ENCODE measurements at regions not wholly inside any gene's neighbourhood (a gene's known extent, or its start where the extent isn't known, plus 50 kb on each side); places are given as distances from the start of the nearest gene placed in this dataset.
"Not testable (repeated sequence)": the region's sequence is repeated elsewhere in the genome, so short reads cannot be mapped to it uniquely, and the experiment has no call there.

DNA sequence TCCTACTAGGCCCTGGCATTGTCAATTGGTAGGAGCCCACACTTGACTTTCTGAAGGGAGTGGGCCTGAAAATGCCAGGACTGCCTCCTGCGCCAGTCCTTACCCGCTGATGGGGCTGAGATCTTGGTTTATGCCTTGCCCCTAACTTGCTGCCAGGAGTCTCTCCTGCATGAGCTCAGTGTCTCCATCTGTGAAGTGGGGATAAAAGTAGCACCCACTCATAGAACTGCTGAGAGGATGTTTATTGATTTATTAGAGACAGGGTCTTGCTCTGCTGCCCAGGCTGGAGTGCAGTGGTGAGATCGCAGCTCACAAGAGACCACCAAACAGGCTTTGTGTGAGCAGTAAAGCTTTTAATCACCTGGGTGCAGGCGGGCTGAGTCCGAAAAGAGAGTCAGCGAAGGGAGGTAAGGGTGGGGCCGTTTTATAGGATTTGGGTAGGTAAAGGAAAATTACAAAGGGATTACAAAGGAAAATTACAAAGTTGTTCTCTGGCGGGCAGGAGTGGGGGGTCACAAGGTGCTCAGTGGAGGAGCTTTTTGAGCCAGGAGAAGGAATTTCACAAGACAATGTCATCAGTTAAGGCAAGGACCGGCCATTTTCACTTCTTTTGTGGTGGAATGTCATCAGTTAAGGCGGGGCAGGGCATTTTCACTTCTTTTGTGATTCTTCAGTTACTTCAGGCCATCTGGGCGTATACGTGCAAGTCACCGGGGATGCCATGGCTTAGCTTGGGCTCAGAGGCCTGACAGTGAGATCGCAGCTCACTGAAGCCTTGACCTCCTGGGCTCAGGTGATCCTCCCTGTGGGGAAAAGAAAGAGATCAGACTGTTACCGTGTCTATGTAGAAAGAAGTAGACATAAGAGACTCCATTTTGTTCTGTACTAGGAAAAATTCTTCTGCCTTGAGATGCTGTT is 93.7 kb downstream of the LSM3 start:
- DNase-seq (ENCODE audit: low spot score); ATAC-seq: not testable (repeated sequence)
- intact Hi-C loops (cut with DNase I), result loop anchor here (1.0 kb wide), 1 partner anchor 41 kb away; no protein-coding TSS in a partner anchor

DNA sequence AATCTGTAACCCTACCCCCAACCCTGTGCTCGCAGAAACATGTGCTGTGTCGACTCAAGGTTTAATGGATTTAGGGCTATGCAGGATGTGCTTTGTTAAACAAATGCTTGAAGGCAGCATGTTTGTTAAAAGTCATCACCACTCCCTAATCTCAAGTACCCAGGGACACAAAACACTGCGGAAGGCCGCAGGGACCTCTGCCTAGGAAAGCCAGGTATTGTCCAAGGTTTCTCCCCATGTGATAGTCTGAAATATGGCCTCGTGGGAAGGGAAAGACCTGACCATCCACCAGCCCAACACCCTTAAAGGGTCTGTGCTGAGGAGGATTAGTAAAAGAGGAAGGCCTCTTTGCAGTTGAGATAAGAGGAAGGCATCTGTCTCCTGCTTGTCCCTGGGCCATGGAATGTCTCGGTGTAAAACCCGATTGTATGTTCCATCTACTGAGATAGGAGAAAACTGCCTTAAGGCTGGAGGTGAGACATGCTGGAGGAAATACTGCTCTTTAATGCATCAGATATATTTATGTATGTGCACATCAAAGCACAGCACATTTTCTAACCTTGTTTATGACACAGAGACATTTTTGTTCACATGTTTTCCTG is 94.4 kb downstream of the LSM3 start:
- intact Hi-C loops (cut with DNase I), result loop anchor here (1.0 kb wide), 1 partner anchor 42 kb away; no protein-coding TSS in a partner anchor
- DNase-seq (ENCODE audit: low spot score); ATAC-seq: not testable (repeated sequence)

DNA sequence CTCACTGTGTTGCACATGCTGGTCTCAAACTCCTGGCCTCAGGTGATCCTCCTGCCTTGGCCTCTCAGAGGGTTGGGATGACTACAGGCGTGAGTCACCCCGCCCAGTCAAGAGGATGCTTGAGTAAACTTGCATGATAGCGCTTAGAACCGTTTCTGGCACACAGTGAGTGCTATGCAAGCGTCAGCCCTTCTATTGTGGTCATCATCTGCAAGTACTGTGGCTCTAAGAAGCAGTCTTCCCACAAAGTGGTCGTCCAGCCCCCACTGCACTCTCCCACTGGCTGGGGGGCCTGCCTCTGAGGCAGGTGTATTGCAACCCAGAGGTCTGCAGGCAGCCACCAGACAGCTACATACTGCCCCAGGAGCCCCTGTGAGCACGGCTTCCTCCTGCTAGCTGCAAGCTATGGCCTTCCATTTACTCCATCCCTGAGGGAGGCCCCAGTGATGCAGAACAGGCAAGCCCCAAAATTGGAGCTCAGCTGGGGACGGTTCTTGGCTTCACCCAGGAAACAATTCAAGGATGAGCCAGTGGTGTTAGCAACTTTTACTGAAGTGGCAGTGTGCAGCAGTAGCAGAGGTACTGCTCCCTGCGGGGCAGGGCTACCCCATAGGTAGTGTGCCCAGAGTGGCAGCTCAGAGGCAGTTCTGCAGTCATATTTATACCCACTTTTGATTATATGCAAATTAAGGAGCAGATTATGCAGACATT is 95.4 kb downstream of the LSM3 start:
- ATAC-seq (no peak), DNase-seq (ENCODE audit: low spot score) (no peak)
- intact Hi-C loops (cut with DNase I), result no loop called here

DNA sequence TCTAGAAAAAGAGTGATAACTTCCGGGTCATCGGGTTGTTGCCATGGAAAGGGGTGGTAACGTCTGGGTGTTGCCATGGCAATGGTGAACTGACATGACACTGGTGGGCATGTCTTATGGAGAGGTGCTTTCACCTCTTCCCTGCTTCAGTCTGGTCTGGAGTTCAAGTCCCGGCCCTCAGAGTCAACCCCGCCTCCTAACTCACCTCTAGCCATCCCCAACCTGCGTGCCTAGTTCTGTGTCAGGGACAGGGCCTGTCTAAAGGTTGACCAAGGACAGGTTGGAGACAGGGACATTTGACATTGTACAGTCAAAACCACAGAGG is 96.0 kb downstream of the LSM3 start:
- ATAC-seq, result no peak
- no peak for DNase-seq (ENCODE audit: low spot score)
- intact Hi-C loops (cut with DNase I), result no loop called here

DNA sequence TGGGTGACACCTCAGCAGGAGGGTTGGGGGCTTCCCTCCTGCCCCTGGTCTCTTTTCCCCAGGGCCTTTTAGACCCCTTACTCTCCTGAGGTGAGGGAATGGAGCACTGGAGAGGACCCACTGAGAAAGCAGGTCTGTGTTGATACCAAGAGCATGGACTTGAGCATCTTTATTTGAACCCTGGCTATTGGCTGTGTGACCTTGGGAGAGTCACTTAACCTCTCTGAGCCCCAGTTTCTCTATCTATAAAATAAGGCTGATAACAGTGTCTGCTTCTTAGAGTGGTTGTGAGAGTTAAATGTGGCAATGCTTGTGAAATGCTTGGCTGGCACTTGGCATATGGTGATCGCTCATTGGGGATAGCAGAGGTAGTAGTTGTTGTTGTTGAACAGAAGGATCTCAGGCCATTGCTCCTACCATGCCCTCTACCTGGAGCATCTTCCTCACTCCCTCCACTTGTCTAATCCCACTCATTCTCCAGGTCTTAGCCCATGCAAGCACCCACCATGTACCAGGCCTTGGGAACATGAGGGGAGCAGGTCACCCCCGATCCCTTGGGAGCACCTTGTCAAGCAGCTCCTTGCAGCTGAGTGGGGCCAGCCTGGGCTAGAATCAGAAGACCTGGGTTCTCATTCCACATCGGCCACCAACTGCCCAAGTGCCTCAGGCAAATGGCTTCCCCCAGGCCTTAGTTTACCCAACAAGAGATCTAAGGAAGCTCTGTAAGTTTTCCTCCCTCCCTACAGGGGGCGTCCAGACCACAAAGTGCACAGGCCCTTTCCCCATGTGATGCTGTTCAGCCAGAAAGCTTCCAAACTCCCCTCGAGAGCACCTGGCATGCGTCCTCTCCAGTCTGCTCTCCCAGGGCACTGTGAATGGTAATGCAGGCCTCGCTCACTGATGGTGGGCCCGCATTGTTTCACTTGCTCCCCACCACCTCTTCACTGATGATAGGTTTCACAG is 96.7 kb downstream of the LSM3 start:
- DNase-seq (ENCODE audit: low spot score) (no peak), ATAC-seq (no peak)
- intact Hi-C loops (cut with DNase I), result no loop called here

DNA sequence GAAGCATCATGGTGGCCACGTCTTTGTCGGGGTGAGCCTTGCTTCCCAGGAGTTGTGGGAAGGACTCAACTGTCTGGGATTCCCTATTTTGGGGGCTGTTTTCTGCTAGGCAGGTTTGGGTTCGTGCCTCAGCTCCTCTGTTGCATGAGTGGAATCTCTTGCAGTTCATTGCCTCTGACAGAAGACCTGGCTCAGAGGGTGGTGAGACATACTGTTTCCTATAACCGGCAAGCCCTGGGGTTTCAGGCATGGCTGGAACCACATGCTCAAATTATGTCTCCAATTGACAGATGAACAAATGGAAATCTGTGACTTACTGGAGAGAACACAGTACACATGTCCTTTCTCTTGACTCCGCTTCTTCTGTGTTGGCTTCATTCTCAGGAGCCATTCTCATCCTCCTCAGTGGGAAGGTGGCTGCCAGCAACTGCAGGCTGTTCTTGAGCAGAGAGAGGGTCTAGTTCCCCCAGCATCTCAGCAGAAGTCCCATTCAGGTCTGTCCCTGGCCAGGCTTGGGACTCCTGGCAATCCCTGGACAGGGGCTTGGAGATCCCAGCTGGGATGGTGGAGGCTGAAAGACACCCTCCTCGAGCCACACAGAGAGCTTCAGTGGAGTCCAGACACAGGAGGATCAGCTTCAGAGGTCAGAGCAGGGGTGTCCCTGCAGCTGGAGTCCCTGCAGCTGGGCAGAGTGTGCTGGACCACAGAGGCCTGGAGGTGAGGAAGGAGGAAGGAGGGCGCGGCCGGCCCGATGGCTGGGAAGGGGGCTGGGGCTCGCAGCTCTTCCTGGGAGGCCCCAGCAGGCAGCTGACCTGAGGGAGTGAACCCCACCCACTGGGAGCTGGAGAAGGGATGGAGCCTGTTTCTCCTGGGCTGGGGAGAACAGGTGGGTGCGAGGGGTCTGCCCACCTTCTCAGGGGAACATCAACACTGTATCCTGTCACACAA is 97.6 kb downstream of the LSM3 start:
- intact Hi-C loops (cut with DNase I), result no loop called here
- DNase-seq (ENCODE audit: low spot score) (no peak), ATAC-seq (no peak)

DNA sequence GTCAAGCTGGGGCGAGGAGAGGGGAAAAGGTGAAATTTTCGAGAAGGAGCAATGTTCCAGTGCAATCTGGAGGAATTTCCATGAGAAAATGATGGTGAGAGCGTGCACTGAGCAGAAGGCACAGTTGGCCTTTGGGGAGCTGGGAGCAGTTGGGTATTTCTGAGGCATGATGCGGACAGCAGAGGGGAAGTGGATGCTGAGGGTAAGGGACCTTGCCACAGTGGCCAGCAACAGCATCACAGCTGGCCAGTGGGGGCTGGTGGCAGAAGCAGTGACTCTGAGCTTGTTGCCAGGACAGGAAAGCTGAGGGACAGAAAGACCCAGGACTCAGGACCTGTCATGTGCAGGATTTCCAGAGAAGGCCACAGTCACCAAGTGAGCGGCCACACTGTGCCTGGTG is 98.9 kb downstream of the LSM3 start:
- DNase-seq (ENCODE audit: low spot score) (no peak), ATAC-seq (no peak)
- intact Hi-C loops (cut with DNase I), result no loop called here

DNA sequence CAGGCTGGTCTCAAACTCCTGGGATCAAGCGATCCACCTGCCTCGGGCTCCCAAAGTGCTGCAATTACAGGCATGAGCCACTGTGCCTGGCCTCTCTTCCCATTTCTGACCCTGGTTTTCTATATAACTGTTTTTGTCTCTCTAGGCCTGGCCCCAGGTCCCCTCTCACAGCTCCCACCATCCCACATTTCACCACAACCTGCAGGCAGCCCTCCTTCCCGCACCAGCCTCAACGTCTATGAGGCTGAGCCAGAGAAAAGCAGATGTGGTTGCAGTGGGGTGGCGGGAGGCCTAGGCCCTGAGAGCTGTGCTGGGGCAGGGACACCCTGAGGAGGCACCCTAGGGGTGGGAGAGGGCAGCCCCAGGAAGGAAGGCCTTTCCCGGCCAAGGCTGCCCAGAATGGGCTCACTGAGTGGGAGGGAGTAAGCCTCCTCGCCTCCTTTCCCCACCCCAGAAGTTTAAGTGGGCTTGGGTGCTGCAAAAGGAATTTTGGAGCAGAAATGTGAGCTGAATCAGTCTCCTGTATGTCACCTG is 99.7 kb downstream of the LSM3 start:
- DNase-seq (ENCODE audit: low spot score), result no peak
- intact Hi-C loops (cut with DNase I), result no loop called here
- ATAC-seq, result no peak

DNA sequence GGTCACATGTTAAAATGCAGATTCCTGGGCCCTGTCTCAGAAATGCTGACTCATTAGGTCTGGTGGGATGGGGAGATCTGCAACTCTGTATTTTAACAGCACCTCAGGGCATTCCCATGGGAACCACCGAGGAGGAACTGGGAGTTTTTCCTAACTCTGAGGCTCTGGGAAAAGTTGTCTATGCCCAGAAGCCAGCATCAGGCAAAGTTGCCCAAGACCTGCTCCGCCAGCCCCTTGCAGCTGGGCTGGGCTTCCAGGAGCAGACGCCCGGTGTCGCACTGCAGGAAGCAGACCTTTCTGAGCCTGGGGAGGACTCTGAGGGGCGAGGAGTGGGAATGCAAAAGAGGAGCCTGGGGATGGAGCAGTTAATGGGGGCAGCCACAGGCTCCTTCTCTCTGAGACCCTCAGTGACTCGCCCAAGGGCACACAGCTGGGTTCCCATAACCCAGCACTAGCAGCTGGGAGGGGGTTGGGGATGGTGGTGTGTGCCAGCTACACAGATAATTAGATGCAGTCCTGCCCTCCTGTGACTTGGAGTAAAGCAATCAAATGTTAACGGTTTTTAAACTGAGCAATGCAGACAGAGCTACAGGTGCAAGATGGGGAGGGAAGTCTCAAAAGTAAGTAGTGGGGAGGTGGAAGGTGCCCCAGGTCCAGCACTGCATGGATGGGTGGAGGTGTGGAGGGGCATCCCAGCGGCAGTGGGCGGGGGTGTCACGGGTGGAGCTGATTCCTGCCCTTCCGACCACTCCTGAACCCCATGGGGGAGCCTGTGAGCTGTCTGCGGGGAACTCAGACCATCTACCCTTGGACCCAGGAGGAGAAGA is 100.4 kb downstream of the LSM3 start:
- ATAC-seq, result no peak
- intact Hi-C loops (cut with DNase I), result no loop called here
- no peak for DNase-seq (ENCODE audit: low spot score)

DNA sequence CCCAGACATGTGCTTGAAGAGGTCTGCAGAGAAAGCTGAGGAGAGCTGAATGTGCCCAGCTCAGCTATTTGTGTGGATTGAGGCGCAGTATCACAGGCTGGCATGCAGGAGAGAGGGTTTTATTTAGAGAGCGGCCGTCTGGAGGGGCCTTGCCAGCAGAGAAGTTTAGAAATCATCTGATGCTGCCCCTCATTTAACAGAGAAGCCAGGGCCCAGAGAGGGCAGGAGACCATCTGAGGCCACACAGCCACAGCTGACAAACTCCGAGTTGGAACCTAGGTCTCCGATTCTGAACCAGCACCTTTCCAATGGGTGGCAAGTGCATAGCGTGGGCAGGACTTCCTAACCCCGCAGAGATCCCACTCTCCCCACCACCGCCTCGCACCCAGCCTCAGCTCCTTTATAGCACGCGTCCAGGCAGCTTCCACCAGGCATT is 101.0 kb downstream of the LSM3 start:
- ATAC-seq, result no peak
- no peak for DNase-seq (ENCODE audit: low spot score)
- intact Hi-C loops (cut with DNase I), result no loop called here

DNA sequence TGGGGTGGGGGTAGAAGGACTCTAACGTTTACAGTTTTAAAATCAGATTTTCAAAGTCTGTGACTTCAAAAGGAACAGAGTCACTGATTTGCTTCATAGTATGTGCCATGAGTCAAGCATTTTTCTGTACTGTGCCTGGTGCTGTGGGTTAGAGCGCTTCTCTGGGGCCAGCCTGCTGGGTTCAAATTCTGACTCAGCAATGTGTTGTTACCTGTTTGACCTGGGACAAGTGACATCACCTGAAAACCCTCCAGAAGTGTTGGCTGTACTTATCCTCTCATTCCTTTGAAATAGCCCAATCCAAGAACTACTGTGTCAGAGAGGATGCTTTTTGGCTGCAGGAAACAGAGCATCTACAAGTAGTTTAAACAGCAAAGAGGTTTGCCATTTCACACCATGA is 101.7 kb downstream of the LSM3 start:
- ATAC-seq (no peak), DNase-seq (ENCODE audit: low spot score) (no peak)
- intact Hi-C loops (cut with DNase I), result no loop called here

DNA sequence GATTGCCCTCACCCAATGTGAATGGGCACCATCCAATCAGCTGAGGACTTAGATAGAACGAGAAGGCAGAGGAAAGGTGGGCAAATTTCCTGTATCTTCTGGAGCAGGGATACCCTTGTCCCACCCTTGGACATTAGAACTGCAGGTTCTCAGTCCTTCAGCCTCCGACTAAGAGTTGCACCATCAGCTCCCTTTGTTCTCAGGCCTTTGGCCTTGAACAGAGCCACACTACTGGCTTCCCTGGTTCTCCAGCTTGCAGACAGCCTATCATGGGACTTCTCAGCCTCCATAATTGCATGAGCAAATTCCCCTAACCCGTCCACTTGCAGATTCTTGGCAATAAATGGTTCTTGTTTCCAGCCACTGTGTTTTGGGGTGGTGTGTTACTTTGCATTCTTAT is 102.4 kb downstream of the LSM3 start:
- ATAC-seq (no peak), DNase-seq (ENCODE audit: low spot score) (no peak)
- intact Hi-C loops (cut with DNase I), result no loop called here

DNA sequence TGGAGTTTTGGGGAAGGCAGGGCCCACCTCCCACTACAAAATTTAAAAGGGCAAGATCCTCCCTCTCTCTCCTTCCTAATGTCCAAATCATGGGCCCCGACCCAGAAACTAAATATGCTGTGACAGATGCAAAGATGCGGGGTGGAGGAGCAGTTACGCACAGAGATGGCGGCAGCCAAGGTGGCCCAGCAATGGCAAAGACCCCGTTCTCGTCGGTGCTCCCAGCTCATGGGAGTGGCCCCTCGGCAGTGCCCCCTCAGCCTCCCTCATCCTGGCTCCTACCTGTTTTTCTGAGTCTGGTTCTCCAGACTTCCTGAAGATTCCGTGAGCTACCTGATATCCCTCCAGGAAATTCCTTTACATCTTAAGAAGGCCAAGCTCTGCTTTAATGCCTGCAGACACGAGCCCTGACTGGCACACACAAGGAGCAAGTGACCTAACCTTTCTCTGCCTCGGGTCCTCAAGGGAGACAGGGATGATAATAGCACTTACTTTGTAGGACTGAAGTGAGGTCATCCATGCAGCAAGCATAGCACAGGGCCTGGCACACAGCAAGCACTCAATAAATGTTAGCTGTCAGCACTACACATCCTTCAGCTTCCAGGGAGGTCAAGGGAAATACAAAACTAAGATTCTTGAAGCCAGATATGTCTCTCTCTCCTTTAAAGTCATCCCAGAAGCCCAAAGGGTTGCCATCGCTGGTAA is 103.5 kb downstream of the LSM3 start:
- ATAC-seq (no peak), DNase-seq (ENCODE audit: low spot score) (no peak)
- intact Hi-C loops (cut with DNase I), result no loop called here

DNA sequence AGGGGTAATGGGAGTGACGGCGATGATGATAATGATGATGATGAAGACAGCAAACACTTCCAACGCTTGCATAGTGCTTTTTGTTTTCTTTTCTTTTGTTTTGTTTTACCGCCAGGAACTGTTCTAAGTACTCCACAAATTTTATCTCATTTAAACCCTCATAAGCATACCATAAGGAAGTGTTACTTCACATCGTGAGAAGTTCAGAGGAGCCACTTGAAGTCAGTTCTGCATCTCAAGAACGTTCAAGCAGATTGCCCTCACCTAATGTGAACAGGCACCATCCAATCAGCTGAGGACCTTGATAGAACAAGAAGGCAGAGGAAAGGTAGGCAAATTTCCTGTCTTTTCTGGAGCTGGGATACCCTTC is 104.1 kb downstream of the LSM3 start:
- DNase-seq (ENCODE audit: low spot score) (no peak), ATAC-seq (no peak)
- intact Hi-C loops (cut with DNase I), result no loop called here

DNA sequence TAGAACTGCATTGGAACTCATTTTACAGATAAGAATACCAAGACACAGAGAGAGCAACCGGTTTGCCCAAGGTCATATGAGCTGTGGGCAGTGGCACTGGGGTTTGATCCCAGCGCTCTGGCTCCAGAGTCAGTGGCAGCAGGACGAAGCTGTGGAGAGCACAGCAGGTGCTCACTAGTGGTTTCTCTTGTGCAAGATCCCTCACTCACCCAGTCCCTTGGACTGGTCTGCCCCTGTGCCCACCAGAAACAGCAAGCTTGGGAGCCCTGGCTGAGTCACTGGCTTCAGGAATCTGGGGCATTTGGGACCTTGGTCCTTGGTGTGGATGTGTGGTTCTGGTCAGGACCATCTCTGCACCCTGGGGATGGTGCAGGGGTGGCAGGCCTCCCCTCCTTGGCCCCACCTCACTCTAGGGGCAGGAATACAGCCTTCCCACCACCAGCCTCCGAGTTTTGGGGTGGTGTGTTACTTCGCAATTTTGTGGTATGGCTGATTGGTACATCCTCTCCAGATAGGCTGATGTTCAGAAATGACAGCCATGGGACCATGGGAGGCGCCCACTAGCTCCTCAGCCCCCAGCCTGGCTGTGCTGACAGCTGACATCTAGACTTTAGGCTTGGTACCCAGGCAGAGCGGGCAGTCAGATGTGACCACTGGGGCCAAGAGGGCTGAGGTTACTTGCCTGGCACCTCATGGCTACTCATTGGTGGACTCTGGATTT is 104.6 kb downstream of the LSM3 start:
- DNase-seq (ENCODE audit: low spot score) (no peak), ATAC-seq (no peak)
- intact Hi-C loops (cut with DNase I), result no loop called here
